T-helper 9 cell (primary cell): ENCODE measurements at regions not wholly inside any gene's neighbourhood (a gene's known extent, or its start where the extent isn't known, plus 50 kb on each side); places are given as distances from the start of the nearest gene placed in this dataset.

Source experiments
- DNase-seq: peaks from one replicate; pipeline ENCODE4 v3.0.0-alpha.2; 2020

- DNase-seq, result no peak
Observed at GRCh38 chr14:65329911-65330310, 82.6 kb upstream of the FUT8 start.

DNA sequence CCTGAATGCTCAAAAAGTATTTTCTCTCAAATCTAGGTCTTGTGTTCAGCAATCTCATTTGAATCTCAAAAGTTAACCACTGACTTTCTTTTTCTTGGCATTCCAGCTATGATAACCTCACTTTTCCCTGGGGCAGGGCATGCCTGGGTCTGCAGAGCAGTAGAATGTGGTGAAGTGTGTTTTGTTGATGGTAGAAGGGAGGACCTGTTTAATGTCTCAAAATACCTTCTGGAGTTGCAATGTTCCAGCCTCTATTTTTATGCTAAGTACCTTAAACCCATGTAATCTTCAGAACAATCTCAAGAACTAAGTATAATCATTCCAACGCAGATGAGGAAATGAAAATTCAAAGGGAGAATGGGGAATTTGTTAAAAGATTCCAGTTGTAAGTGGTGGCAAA is 82.1 kb upstream of the FUT8 start:
- no peak for DNase-seq

GRCh38 chr14:65331652-65332051 is 80.9 kb upstream of the FUT8 start:
- DNase-seq, result no peak

- DNase-seq, result no peak
Observed at GRCh38 chr14:65332141-65332871, 80.2 kb upstream of the FUT8 start.

- DNase-seq, result no peak
Observed at GRCh38 chr14:65333943-65334687, 78.4 kb upstream of the FUT8 start.

DNA sequence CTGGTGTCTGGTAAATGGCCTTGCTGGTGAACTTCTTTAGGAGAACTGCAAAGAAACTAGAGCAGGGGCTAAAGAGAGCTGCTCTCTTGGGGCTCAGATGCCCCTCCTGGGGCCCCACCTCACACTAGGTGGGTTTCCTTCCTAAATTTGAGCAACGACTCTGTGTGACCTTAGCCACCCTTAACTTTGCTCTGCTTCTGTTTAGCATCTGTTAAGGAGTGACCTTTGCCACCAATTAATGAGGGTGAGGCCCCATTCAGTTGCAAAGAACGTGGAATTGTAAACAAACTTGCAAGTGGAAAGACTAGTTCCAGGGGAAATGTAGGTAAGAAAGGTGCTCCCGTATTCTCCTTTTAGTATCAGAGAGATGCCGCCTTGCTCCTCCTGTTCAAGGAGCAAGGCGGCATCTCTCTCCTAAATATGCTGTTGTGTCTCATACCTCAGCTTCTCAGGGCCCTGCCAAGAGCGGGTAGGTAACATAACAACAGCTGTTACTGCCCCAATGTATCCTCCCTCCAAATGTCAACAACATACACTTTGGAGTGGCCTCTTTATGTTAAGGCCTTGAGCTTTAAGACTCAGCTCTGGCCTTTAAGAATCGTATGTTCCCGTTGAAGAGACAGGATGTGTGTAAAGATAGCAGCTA is 77.6 kb upstream of the FUT8 start:
- DNase-seq, result no peak

DNA sequence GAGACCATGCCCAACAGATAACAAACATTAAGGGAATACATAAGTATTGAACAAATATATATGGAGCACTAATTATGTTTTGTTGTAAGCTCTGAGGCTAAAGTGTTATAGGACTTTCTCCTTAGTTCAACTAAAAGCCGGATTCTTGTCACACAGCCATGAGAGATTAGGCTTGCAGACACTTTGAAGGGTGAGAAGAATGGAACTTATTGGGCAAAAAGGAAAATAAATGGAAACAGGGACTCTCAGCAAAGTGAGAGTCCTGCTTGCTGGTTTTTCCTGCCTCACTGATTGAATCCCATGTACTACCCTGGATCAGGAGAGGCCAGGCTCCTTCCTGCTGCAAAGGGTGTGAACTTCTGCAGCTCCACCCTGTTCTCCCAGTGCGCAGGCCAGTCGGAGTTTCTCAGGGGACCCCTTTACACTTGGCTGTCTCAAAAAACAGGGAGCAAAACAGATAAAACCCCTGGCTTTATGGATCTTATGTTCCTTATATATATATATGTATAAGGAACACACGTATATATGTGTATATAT is 77.1 kb upstream of the FUT8 start:
- no peak for DNase-seq

DNA sequence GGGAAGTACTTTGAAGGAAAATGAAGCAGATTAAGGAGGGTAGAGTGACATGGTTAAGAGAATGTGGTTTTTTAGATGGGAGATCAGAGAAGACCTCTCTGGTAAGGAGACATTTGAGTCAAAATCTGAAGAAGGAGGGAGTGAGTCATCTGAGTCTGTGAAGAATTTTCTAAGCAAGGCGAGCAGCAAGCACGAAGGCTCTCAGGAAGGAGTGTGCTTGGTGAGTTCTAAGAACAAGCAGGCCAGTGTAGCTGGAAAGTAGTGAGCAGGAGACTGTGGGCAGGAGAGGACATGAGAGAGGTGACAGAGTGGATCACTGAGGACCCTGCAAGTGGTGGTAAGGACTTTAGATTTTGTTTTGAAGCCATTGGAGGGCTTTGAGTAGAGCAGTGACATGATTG is 76.3 kb upstream of the FUT8 start:
- DNase-seq, result no peak

DNA sequence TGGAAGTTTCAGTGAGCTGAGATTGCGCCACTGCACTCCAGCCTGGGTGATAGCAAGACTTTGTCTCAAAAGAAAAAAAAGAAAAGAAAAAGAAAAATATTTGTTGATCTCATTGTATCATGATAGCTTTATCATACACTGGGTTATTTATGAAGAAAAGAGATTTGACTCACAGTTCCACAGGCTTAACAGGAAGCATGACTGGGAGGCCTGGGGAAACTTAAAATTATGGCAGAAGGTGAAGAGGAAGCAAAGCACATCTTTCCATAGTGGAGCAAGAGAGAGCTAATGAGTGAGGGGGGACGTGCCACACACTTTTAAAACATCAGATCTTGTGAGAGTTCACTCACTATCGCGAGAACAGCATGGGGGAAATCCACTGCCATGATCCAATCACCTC is 72.7 kb upstream of the FUT8 start:
- DNase-seq, result no peak

DNA sequence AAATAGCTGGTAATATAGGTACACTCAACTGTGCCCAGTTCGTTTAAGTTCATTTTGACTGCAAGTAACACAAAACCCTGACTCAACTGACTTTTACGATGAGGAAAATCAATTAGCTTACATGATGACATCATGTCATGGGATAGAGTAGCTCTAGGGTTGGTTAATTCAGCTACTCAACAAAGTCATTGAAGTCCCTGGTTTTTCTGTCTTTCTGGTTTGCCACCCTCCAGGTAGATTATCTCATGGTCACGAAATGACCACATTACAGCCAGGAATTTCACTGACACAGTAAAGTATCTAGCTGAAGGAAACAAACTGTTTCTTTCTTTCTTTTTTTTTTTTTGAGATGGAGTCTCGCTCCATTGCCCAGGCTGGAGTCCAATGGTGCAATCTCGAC is 68.5 kb upstream of the FUT8 start:
- no peak for DNase-seq

GRCh38 chr14:65345266-65345665 is 67.3 kb upstream of the FUT8 start:
- DNase-seq, result no peak

DNA sequence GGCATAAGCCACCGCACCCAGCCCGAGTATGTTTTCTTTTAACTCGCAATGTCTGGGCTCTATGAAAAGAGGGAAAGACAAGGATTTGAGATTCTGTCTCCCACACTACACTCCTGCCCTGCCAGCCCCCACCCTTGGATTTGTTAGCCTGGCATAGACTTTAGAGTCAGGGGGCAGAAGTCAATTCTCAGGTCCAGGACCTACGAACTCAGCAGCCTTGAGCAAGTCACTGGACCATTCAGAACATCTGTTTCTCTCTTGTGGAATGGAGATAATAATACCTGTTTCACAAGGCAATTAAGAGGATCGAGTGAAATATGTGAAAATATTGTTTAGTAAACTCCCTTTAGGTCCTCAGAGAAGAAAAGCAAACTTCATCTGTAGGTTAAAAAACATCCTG is 66.1 kb upstream of the FUT8 start:
- DNase-seq, result no peak

DNA sequence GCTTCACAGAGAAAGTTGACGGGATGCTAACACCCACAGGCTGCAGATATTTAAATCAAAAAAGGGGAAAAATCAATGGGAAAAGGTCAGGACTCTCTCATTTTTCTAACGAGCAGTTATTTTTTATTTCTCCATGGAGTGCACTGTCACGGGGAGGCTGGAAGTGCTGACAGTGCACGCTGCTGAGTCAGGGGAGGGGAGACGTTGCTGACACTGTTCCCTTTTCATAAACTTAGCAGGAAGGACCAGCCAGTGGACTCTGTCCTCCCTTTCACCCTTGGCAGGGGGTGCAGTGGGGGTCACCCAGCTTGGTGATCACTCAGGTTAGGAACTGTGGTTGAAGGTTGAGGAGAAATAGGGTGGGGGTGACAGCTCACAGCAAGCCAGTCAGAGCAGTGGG is 65.6 kb upstream of the FUT8 start:
- DNase-seq, result no peak

DNA sequence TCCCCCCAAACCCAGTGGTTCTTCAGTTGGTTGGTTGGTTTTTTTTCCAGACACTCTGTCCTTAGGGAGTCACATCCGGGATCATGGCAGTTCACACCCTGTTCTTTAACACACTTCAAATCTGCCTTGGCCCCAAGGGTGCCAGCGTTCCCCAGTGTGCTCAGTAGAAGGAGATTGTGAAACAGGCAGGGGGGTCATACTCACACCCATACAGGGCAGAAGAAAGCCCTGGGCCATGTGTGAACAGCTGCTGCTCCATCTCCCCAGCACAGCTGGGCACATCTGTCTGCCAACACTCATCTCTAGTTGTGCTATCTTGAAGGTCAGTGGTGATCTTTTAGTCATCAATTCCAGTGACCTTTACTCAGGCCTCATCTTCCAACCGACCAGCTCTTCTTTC is 64.4 kb upstream of the FUT8 start:
- DNase-seq, result no peak

- no peak for DNase-seq
Observed at GRCh38 chr14:65349100-65349499, 63.4 kb upstream of the FUT8 start.

GRCh38 chr14:65351493-65352194 is 60.9 kb upstream of the FUT8 start:
- DNase-seq, result no peak

GRCh38 chr14:65352964-65353530 is 59.5 kb upstream of the FUT8 start:
- no peak for DNase-seq

- DNase-seq, result no peak
Observed at GRCh38 chr14:65354131-65354530, 58.4 kb upstream of the FUT8 start.

DNA sequence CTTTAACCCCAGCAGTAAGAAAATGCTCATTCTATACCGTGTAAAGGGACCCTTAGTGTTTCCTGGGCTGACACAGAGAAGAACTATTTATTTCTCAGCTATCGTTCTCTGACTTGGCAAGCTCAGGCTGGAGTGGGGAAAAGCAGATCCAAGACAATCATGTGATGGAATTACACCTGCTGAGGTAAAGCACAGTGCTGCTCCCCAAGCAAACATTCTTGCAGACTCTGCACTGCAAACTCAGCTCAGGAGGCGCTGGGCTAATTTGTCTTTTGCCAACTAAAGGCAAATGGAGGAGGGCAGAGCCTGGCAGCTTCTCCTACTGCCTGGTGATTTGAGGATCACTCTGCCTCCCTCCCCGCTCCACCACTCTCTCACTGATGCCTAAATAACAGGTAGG is 57.8 kb upstream of the FUT8 start:
- DNase-seq, result no peak

GRCh38 chr14:65356327-65356836 is 56.1 kb upstream of the FUT8 start:
- no peak for DNase-seq

DNA sequence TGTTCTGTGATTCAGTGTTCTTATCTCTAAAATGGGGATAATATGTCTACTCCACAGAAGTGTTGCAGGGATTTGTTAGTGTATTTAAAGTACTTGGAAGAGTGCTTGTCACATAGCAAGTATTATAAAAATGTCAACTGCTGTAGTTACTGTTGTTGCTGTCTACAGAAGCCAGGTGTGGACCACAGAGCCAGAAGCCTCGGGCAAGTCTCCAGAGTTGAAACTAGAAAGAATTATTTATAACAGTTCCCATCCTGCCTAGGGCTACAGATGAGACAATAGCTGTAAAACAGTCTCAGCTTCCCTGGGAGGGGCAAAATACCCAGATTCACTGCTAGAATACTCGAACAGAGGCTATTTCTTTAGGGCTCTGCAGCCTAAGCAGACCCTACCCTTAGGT is 55.4 kb upstream of the FUT8 start:
- DNase-seq, result no peak

DNA sequence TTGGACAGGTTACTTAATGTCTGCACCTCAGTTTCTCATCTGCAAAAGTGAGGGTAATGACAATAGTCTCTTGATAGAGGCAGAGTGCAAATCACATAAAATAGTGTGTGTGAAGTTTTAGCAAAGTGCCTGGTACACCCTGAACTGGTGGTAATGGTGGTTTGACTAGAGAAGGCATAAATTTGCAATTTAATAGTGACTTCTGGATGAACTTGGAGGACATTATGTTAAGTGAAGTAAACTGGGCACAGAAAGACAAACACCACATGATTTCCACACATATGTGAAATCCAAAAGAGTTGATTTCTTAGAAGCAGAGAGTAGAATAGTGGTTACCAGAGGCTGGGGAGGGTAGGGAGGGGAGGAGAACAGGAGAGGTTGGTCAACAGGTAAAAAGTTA is 54.8 kb upstream of the FUT8 start:
- DNase-seq, result no peak

DNA sequence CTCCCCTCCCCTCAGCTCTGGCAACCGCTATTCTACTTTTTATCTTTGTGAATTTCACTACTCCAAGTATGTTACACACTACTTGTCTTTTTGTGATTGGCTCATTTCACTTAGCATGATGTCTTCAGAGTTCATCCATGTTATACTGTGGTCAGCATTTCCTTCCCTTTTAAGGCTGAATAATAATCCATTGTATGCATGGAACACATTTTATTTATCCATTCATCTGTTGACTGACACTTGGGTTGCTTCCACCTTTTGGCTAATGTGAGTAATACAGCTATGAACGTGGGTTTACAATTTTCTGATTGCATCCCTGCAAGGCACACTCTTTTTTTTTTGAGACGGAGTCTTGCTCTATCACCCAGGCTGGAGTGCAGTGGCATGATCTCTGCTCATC is 53.0 kb upstream of the FUT8 start:
- no peak for DNase-seq
